H1 (cell line): ENCODE measurements at regions not wholly inside any gene's neighbourhood (a gene's known extent, or its start where the extent isn't known, plus 50 kb on each side); places are given as distances from the start of the nearest gene placed in this dataset.

Experiments
- CTCF ChIA-PET: fragments of 300-600 bp; sonication (Branson Sonifier 250); formaldehyde crosslinking; loops from one replicate; lab custom pipeline; 2021; ENCODE audit not compliant: partially characterized antibody; lab: Charles Lee
- POLR2A ChIA-PET: fragments of 300-600 bp; sonication (Branson Sonifier 250); formaldehyde crosslinking; loops from one replicate; lab custom pipeline; 2021; ENCODE audit warnings: inconsistent platforms; ENCODE audit not compliant: partially characterized antibody; lab: Charles Lee
- DNase-seq, 2 experiments: peaks; one replicate each; pipeline versions ENCODE4 v3.0.0 to v3.0.0-alpha.2; 2010 to 2022; ENCODE audit warnings: low spot score in 2 of 2, low read depth in 1 of 2, mixed read lengths in 1 of 2
- FAIRE-seq: peaks from 2 replicates; lab custom pipeline; 2011; peaks lifted over from hg19 to GRCh38; lab: Jason Lieb, UNC
- H2AFZ ChIP-seq: 2 replicates; pipeline ENCODE4 v1.8.1; 2012; ENCODE audit warnings: low read length, inconsistent platforms
- H2AK5ac ChIP-seq: 2 replicates; pipeline ENCODE4 v1.6.1; 2013; ENCODE audit warnings: low read depth, low read length
- H2BK120ac ChIP-seq: replicated peaks from 2 replicates; pipeline ENCODE3; 2013; ENCODE audit warnings: low read depth, low read length, inconsistent platforms
- H2BK12ac ChIP-seq: 2 replicates; pipeline ENCODE4 v1.6.1; 2013; ENCODE audit warnings: low read depth, low read length
- H2BK15ac ChIP-seq: 2 replicates; pipeline ENCODE4 v1.6.1; 2013; ENCODE audit warnings: low read length
- H2BK20ac ChIP-seq: 2 replicates; pipeline ENCODE4 v1.6.1; 2013; ENCODE audit warnings: low read length
- H2BK5ac ChIP-seq: 2 replicates; pipeline ENCODE4 v1.6.1; 2013; ENCODE audit warnings: low read depth, low read length
- H3K14ac ChIP-seq: 2 replicates; pipeline ENCODE4 v1.6.1; 2013; ENCODE audit warnings: inconsistent platforms; ENCODE audit not compliant: insufficient read length
- H3K18ac ChIP-seq: 2 replicates; pipeline ENCODE4 v1.6.1; 2013; ENCODE audit warnings: low read length; ENCODE audit errors: extremely low read depth
- H3K23ac ChIP-seq: 2 replicates; pipeline ENCODE4 v1.6.1; 2013; ENCODE audit warnings: inconsistent platforms; ENCODE audit not compliant: insufficient read length
- H3K23me2 ChIP-seq: 2 replicates; pipeline ENCODE4 v1.6.1; 2013; ENCODE audit warnings: low read depth, low read length
- H3K27ac ChIP-seq: 2 replicates; pipeline ENCODE4 v1.6.1; 2011; ENCODE audit warnings: low read depth, low read length, inconsistent platforms
- H3K27me3 ChIP-seq, 4 experiments: replicated peaks in 1 of 4; 1 replicate in 1 of 4; 2 replicates in 3 of 4; pipeline versions ENCODE4 v1.6.1 to v1.8.1; 2011 to 2013; ENCODE audit warnings: low read length in 3 of 4, mild to moderate bottlenecking in 3 of 4, inconsistent platforms in 2 of 4, mixed read lengths in 2 of 4, moderate library complexity in 1 of 4; ENCODE audit not compliant: control insufficient read depth in 3 of 4, insufficient read depth in 3 of 4; ENCODE audit errors: extremely low read depth in 1 of 4
- H3K36me3 ChIP-seq, 4 experiments: 2 replicates each; pipeline versions ENCODE4 v1.6.1 to v1.8.1; 2011 to 2013; ENCODE audit warnings: mild to moderate bottlenecking in 4 of 4, low read length in 3 of 4, moderate library complexity in 2 of 4, control low read depth in 1 of 4, inconsistent platforms in 1 of 4; ENCODE audit not compliant: insufficient read depth in 4 of 4, control insufficient read depth in 2 of 4
- H3K4ac ChIP-seq: replicated peaks from 2 replicates; pipeline ENCODE3; 2013; ENCODE audit warnings: low read length, low read depth, mixed read lengths, inconsistent platforms; ENCODE audit not compliant: insufficient read length
- H3K4me1 ChIP-seq, 4 experiments: replicated peaks in 1 of 4; 1 replicate in 1 of 4; 2 replicates in 3 of 4; pipeline versions ENCODE4 v1.6.1 to v1.8.1; 2011 to 2013; ENCODE audit warnings: low read length in 3 of 4, inconsistent platforms in 2 of 4, mixed read lengths in 1 of 4; ENCODE audit not compliant: insufficient read depth in 4 of 4, control insufficient read depth in 3 of 4
- H3K4me2 ChIP-seq, 2 experiments: 2 replicates each; pipeline versions ENCODE4 v1.6.1 to v1.8.1; 2011 to 2013; ENCODE audit warnings: low read depth in 2 of 2, low read length in 2 of 2, control low read depth in 1 of 2, inconsistent platforms in 1 of 2, mild to moderate bottlenecking in 1 of 2; ENCODE audit not compliant: insufficient read depth in 1 of 2
- H3K4me3 ChIP-seq, 4 experiments: fragments of 200-600, 300-600 bp in 1 of 4; sonication (generic), shearing (Covaris generic), sonication (Bioruptor Twin) in 1 of 4; 2 replicates each; pipeline versions ENCODE4 v1.5.1 to v1.8.1; 2011 to 2016; ENCODE audit warnings: low read length in 4 of 4, low read depth in 3 of 4, control low read depth in 2 of 4, inconsistent platforms in 2 of 4, mild to moderate bottlenecking in 2 of 4, mixed read lengths in 1 of 4, moderate library complexity in 1 of 4; ENCODE audit not compliant: insufficient read depth in 2 of 4; ENCODE audit errors: extremely low read depth in 1 of 4
- H3K56ac ChIP-seq: replicated peaks from 2 replicates; pipeline ENCODE3; 2013; ENCODE audit warnings: low read depth, mild to moderate bottlenecking, mixed read lengths, low read length, inconsistent platforms; ENCODE audit not compliant: insufficient read length
- H3K79me1 ChIP-seq: 2 replicates; pipeline ENCODE4 v1.6.1; 2013; ENCODE audit warnings: low read depth, low read length, control low read depth
- H3K79me2 ChIP-seq, 2 experiments: 2 replicates each; pipeline versions ENCODE4 v1.6.1 to v1.8.1; 2012 to 2013; ENCODE audit warnings: low read length in 2 of 2, mild to moderate bottlenecking in 2 of 2, inconsistent platforms in 1 of 2; ENCODE audit not compliant: insufficient read depth in 2 of 2, control insufficient read depth in 1 of 2
- H3K9ac ChIP-seq, 4 experiments: replicated peaks in 1 of 4; 1 replicate in 1 of 4; 2 replicates in 3 of 4; pipeline versions ENCODE4 v1.6.1 to v1.8.1; 2011 to 2013; ENCODE audit warnings: low read depth in 3 of 4, low read length in 3 of 4, control low read depth in 2 of 4, mild to moderate bottlenecking in 2 of 4, moderate library complexity in 2 of 4, inconsistent platforms in 1 of 4; ENCODE audit errors: extremely low read depth in 1 of 4
- H3K9me3 ChIP-seq, 2 experiments: 2 replicates each; pipeline versions ENCODE4 v1.6.1 to v1.8.1; 2012 to 2013; ENCODE audit warnings: mild to moderate bottlenecking in 2 of 2, moderate library complexity in 2 of 2, control low read depth in 1 of 2, inconsistent platforms in 1 of 2, low read depth in 1 of 2, low read length in 1 of 2, mixed read lengths in 1 of 2; ENCODE audit not compliant: insufficient read depth in 2 of 2
- H4K20me1 ChIP-seq, 2 experiments: replicated peaks in 1 of 2; 2 replicates each; pipeline versions ENCODE3 to v1.8.1; 2011 to 2013; ENCODE audit warnings: inconsistent platforms in 2 of 2, low read length in 2 of 2, mild to moderate bottlenecking in 1 of 2; ENCODE audit not compliant: insufficient read depth in 2 of 2, control insufficient read depth in 1 of 2
- H4K5ac ChIP-seq: 2 replicates; pipeline ENCODE4 v1.6.1; 2013; ENCODE audit warnings: low read length, low read depth, mixed read lengths, inconsistent platforms; ENCODE audit not compliant: insufficient read length
- H4K8ac ChIP-seq: 2 replicates; pipeline ENCODE4 v1.8.0; 2013; ENCODE audit warnings: mild to moderate bottlenecking, moderate library complexity, low read length, inconsistent platforms; ENCODE audit not compliant: insufficient read depth; ENCODE audit errors: extremely low read depth
- H4K91ac ChIP-seq: replicated peaks from 2 replicates; pipeline ENCODE3; 2013; ENCODE audit warnings: low read length, mixed read lengths, inconsistent platforms; ENCODE audit not compliant: insufficient read length
- WGBS, 2 experiments: shearing (Covaris generic) in 1 of 2; methylation state at CpG; one replicate each; pipeline versions ENCODE4 v1.1.6 to v1.1.7; 2013 to 2015; ENCODE audit warnings: low lambda C conversion rate in 2 of 2, mixed read lengths in 2 of 2, inconsistent platforms in 1 of 2, low coverage in 1 of 2, missing lambda C conversion rate in 1 of 2; ENCODE audit not compliant: insufficient replicate concordance in 2 of 2, insufficient coverage in 1 of 2, insufficient read length in 1 of 2; ENCODE audit errors: extremely low coverage in 1 of 2, missing lambda C conversion rate in 1 of 2; 5-methylcytosine and 5-hydroxymethylcytosine counted together

- H2BK15ac ChIP-seq: no peak overlapping the region
- no peaks in the 10 kb centered on the region for H3K79me1 ChIP-seq
- no peak overlapping the region for H4K91ac ChIP-seq
- POLR2A ChIA-PET: no interaction called here
- H2BK120ac ChIP-seq: no peak overlapping the region
- no peak overlapping the region for H3K4me3 ChIP-seq
- no peaks in the 10 kb centered on the region for H4K20me1 ChIP-seq
- WGBS, 2 experiments: 92% methylated on average over 12 of the region's 12 CpGs; no CpG with 5 or more reads in 1 of the 2 experiments
- H3K23ac ChIP-seq: no peak overlapping the region
- H2BK5ac ChIP-seq: no peak overlapping the region
- H3K18ac ChIP-seq: no peak overlapping the region
- H3K27me3 ChIP-seq: no peaks in the 10 kb centered on the region
- H3K23me2 ChIP-seq: no peaks in the 10 kb centered on the region
- H3K9me3 ChIP-seq: peaks cover 0 to 8% of the 10 kb centered on the region in 2 experiments; a peak in 1 of 4 replicates
- no peak overlapping the region for H3K27ac ChIP-seq
- H2BK20ac ChIP-seq: no peak overlapping the region
- no peak overlapping the region for H3K9ac ChIP-seq
- no peaks in the 10 kb centered on the region for H3K79me2 ChIP-seq
- H4K5ac ChIP-seq: no peak overlapping the region
- no peak overlapping the region for H2AK5ac ChIP-seq
- H3K4me2 ChIP-seq: no peak overlapping the region
- H4K8ac ChIP-seq: peak overlapping the region; percentile 11; the same call in 1 of the 2 replicates
- no peak overlapping the region for H3K4ac ChIP-seq
- no peaks in the 10 kb centered on the region for H3K36me3 ChIP-seq
- no peak overlapping the region for H3K14ac ChIP-seq
- DNase-seq (no peak), FAIRE-seq (no peak)
- CTCF ChIA-PET: interaction anchor here (0.6 to 1.1 kb wide), 5 partner anchors 10 to 814 kb away, joined by 3 to 5 read pairs (median 3); no protein-coding TSS in a partner anchor
- H3K4me1 ChIP-seq: peaks cover 0 to 2% (median 0%) of the 10 kb centered on the region in 4 experiments; a peak in 2 of 7 replicates
- no peak overlapping the region for H2AFZ ChIP-seq
- no peak overlapping the region for H3K56ac ChIP-seq
- H2BK12ac ChIP-seq: no peak overlapping the region
Observed at GRCh38 chr20:53849471-53850059, 220.8 kb downstream of the BCAS1 start.
